Ishikawa (cell line): ENCODE measurements at regions not wholly inside any gene's neighbourhood (a gene's known extent, or its start where the extent isn't known, plus 50 kb on each side); places are given as distances from the start of the nearest gene placed in this dataset.

ENCODE experiments used
- CEBPB ChIP-seq: IDR thresholded peaks from 2 replicates; pipeline ENCODE4 v1.6.1; 2012
- CREB1 ChIP-seq: IDR thresholded peaks from 2 replicates; pipeline ENCODE4 v1.6.1; 2012; ENCODE audit warnings: low read depth
- EP300 ChIP-seq: IDR thresholded peaks from 2 replicates; pipeline ENCODE4 v1.6.1; 2012; ENCODE audit warnings: borderline replicate concordance
- FOXM1 ChIP-seq: IDR thresholded peaks from 2 replicates; pipeline ENCODE4 v1.6.1; 2012; ENCODE audit warnings: low read depth, borderline replicate concordance
- RAD21 ChIP-seq: IDR thresholded peaks from 2 replicates; pipeline ENCODE4 v1.6.1; 2012; ENCODE audit warnings: low read depth
- TAF1 ChIP-seq: IDR thresholded peaks from 2 replicates; pipeline ENCODE4 v1.6.1; 2012; ENCODE audit warnings: low read depth, mild to moderate bottlenecking
- TCF12 ChIP-seq: IDR thresholded peaks from 2 replicates; pipeline ENCODE4 v1.6.1; 2012; ENCODE audit warnings: low read depth
- TEAD4 ChIP-seq: IDR thresholded peaks from 2 replicates; pipeline ENCODE4 v1.6.1; 2012
- YY1 ChIP-seq: IDR thresholded peaks from 2 replicates; pipeline ENCODE4 v1.6.1; 2012; ENCODE audit warnings: low read depth
- ZBTB7A ChIP-seq: IDR thresholded peaks from 2 replicates; pipeline ENCODE4 v1.6.1; 2012; ENCODE audit warnings: low read depth
- TF ChIP-seq, protein P1 (sequence below): IDR thresholded peaks from 2 replicates; pipeline ENCODE4 v1.6.1; 2012; ENCODE audit warnings: low read depth, mild to moderate bottlenecking
- TF ChIP-seq, protein P2 (sequence below): IDR thresholded peaks from 2 replicates; pipeline ENCODE4 v1.6.1; 2012

- TF ChIP-seq TAF1, result no peak
- TF ChIP-seq, protein P1, sequence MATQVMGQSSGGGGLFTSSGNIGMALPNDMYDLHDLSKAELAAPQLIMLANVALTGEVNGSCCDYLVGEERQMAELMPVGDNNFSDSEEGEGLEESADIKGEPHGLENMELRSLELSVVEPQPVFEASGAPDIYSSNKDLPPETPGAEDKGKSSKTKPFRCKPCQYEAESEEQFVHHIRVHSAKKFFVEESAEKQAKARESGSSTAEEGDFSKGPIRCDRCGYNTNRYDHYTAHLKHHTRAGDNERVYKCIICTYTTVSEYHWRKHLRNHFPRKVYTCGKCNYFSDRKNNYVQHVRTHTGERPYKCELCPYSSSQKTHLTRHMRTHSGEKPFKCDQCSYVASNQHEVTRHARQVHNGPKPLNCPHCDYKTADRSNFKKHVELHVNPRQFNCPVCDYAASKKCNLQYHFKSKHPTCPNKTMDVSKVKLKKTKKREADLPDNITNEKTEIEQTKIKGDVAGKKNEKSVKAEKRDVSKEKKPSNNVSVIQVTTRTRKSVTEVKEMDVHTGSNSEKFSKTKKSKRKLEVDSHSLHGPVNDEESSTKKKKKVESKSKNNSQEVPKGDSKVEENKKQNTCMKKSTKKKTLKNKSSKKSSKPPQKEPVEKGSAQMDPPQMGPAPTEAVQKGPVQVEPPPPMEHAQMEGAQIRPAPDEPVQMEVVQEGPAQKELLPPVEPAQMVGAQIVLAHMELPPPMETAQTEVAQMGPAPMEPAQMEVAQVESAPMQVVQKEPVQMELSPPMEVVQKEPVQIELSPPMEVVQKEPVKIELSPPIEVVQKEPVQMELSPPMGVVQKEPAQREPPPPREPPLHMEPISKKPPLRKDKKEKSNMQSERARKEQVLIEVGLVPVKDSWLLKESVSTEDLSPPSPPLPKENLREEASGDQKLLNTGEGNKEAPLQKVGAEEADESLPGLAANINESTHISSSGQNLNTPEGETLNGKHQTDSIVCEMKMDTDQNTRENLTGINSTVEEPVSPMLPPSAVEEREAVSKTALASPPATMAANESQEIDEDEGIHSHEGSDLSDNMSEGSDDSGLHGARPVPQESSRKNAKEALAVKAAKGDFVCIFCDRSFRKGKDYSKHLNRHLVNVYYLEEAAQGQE, result no peak
- no peak for TF ChIP-seq EP300
- TF ChIP-seq YY1, result no peak
- TF ChIP-seq CREB1, result no peak
- TF ChIP-seq, protein P2, sequence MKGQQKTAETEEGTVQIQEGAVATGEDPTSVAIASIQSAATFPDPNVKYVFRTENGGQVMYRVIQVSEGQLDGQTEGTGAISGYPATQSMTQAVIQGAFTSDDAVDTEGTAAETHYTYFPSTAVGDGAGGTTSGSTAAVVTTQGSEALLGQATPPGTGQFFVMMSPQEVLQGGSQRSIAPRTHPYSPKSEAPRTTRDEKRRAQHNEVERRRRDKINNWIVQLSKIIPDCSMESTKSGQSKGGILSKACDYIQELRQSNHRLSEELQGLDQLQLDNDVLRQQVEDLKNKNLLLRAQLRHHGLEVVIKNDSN, result no peak
- TF ChIP-seq RAD21, result no peak
- TF ChIP-seq FOXM1, result no peak
- no peak for TF ChIP-seq TEAD4
- TF ChIP-seq TCF12, result no peak
- no peak for TF ChIP-seq CEBPB
- TF ChIP-seq ZBTB7A, result no peak
Observed at GRCh38 chr18:38563396-38563980, 997.9 kb upstream of the CELF4 start.
